AG04449 (cell line): ENCODE measurements at regions not wholly inside any gene's neighbourhood (a gene's known extent, or its start where the extent isn't known, plus 50 kb on each side); places are given as distances from the start of the nearest gene placed in this dataset.

Experiments
- CTCF ChIA-PET: fragments of 350-600 bp; formaldehyde crosslinking; extraction: SDS; loops from one replicate; lab custom pipeline; 2021; ENCODE audit warnings: antibody characterized with exemption; lab: Yijun Ruan, JAX
- POLR2A ChIA-PET: fragments of 400-600, 350-600 bp; formaldehyde crosslinking; extraction: SDS; loops from one replicate; lab custom pipeline; 2020; ENCODE audit warnings: antibody characterized with exemption, inconsistent platforms; lab: Yijun Ruan, JAX
- DNase-seq: peaks from one replicate; pipeline ENCODE4 v3.0.0-alpha.2; 2010; ENCODE audit warnings: low read depth, low spot score
- H3K4me3 ChIP-seq: 2 replicates; pipeline ENCODE4 v1.5.1; 2011; ENCODE audit warnings: low read depth, mild to moderate bottlenecking, control low read depth, low read length
- TF ChIP-seq, protein P1 (sequence below): IDR thresholded peaks from one replicate; pipeline ENCODE4 v1.5.1; 2011; ENCODE audit warnings: mild to moderate bottlenecking, moderate library complexity, low read length, control low read depth, inconsistent platforms; ENCODE audit not compliant: insufficient read depth; ENCODE audit errors: missing control alignments

DNA sequence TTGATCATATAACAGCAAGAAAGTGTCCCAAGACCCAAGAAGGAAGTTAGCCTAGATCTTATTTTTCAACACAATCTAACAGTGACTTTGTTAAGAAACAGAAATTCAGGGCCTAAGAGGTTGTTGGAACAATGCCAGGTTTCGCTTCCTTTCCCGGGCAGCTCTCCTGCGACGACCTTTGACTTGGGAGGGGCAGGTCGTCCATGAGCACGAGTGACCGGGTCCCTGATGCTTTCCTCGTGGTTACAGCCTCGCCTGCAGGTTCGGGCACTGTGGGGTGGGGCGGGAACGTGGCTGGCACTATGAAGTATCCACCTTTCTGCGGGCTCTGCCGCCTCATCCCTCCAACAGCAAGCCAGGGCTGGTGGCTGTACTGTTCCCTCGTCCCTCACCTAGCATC is 90.1 kb upstream of the RGMA start:
- ChIA-PET POLR2A (no interaction called here), CTCF (no interaction called here)
- TF ChIP-seq, protein P1, sequence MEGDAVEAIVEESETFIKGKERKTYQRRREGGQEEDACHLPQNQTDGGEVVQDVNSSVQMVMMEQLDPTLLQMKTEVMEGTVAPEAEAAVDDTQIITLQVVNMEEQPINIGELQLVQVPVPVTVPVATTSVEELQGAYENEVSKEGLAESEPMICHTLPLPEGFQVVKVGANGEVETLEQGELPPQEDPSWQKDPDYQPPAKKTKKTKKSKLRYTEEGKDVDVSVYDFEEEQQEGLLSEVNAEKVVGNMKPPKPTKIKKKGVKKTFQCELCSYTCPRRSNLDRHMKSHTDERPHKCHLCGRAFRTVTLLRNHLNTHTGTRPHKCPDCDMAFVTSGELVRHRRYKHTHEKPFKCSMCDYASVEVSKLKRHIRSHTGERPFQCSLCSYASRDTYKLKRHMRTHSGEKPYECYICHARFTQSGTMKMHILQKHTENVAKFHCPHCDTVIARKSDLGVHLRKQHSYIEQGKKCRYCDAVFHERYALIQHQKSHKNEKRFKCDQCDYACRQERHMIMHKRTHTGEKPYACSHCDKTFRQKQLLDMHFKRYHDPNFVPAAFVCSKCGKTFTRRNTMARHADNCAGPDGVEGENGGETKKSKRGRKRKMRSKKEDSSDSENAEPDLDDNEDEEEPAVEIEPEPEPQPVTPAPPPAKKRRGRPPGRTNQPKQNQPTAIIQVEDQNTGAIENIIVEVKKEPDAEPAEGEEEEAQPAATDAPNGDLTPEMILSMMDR: no peak
- no peak overlapping the region for H3K4me3 ChIP-seq
- no peak for DNase-seq

DNA sequence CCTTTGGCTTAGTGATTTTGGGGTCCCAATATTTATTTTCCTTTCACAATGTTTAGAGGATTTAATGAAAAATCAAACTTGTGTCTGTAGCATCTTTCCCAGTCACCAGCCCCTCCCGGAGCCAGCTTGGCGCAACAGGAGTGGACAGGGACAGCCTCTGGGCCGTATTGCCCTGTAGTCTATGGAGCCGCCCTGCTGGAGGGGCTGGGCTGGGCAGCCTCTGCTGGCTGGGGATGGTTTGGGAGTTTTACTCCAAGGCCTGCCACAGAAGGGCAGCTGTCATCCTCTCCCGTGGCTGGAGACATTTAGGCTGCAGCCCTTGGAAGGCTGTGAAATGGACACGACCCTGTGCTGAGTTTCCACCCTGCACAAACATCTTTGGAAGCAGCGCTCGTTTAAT is 89.4 kb upstream of the RGMA start:
- DNase-seq: no peak
- ChIA-PET POLR2A (no interaction called here), CTCF (no interaction called here)
- TF ChIP-seq, protein P1: no peak
- no peak overlapping the region for H3K4me3 ChIP-seq

DNA sequence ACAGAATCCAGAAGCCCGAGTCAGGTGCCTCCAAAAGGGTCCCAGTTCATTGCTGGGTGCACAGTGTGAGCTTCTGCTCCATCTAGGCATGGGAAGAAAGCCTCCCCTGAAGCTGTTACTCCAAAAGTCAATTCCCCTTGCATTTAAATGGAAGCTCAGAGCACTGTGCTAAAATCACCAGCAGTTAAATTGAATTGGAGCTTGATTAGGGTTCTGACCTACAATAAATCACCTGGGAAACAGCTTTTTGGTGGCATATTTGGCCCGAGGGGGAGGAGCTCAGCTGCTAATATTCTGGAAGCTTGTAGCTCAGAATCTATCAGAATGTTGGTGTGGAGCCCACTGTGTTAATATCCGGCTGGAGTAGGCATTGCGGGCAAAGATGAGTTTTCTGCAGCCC is 87.1 kb upstream of the RGMA start:
- DNase-seq: no peak
- ChIA-PET CTCF (no interaction called here), POLR2A (no interaction called here)
- TF ChIP-seq, protein P1: no peak
- no peak overlapping the region for H3K4me3 ChIP-seq

DNA sequence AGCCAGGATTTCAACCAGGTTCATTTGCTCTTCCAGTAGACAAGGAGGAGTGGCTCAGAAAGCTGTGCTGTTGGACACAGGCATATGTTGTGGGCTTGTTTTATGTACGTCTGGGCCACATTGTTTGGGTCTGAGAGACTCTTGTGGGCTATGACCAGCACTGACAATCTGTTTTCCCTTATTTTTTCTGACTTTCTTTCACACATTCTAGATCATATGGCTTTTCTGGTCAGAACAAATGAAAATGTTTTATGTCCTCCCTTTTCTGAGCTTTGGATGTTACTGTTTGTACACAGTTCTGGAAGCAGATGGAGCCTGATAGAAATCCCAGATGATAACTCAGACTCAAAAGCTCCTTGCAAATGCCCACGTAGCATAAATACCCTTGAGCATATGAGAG is 85.8 kb upstream of the RGMA start:
- TF ChIP-seq, protein P1: no peak
- no peak for DNase-seq
- ChIA-PET POLR2A (no interaction called here), CTCF (no interaction called here)
- no peak overlapping the region for H3K4me3 ChIP-seq

DNA sequence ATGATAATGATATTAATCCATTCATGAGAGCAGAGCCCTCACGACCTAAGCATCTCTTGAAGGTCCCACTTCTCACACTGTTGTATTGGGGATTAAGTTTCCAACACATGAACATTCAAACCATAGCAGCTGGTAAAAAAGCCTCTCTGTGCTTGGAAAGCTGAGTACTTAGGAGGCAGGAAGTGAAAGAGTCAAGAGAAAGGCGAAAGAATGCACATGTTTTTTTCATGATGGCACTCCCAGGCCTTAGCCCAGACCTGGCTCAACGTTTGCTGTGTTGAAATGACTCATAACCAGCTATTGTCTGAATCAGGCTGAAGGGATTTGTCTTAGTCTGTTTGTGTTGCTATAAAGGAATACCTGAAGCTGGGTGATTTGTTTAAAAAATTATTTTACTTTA is 84.4 kb upstream of the RGMA start:
- no peak overlapping the region for H3K4me3 ChIP-seq
- ChIA-PET CTCF (no interaction called here), POLR2A (no interaction called here)
- TF ChIP-seq, protein P1: no peak
- DNase-seq: no peak

DNA sequence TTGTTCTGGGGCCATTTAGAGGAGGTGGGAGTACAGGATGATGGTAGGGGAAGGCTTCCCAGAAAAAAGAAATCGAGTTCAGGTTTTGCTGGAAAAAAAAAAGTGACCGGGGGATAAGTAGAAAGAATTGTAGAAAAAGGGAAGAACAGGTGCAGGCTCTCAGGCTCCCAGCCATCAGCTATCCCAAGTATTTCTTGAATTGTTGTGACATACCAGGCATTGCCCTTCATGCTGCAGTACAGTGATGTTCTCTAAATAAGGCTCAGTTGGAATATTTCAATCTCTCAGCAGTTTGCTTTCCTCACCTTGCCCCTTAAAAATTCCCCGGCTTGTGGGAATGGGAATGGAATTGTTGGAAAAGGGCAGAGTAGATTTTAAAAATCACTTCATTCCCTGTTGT is 82.5 kb upstream of the RGMA start:
- CTCF ChIA-PET: no interaction called here
- H3K4me3 ChIP-seq: no peak overlapping the region
- POLR2A ChIA-PET: no interaction called here
- DNase-seq: no peak
- TF ChIP-seq, protein P1: no peak
